Upper lobe of left lung (tissue), 6 donors: ENCODE measurements at regions not wholly inside any gene's neighbourhood (a gene's known extent, or its start where the extent isn't known, plus 50 kb on each side); places are given as distances from the start of the nearest gene placed in this dataset.

Experiments
- ATAC-seq, 2 donors: fragments of 200-7000 bp; cut with Tn5 transposase; one replicate each; pipeline ENCODE4 v1.9.1; 2022; ENCODE audit warnings: mild to moderate bottlenecking in 2 of 2, moderate library complexity in 2 of 2; ENCODE audit not compliant: low FRiP score in 2 of 2
- DNase-seq, 2 donors: peaks; one replicate each; pipeline ENCODE4 v3.0.0-alpha.2; 2019 to 2020
- H3K27ac ChIP-seq, 4 donors: fragments of 200-600 bp; sonication (generic); one replicate each; pipeline ENCODE4 v1.5.1; 2016 to 2019
- H3K27me3 ChIP-seq, 4 donors: fragments of 200-600 bp; sonication (generic); one replicate each; pipeline ENCODE4 v1.5.1; 2017 to 2019
- H3K36me3 ChIP-seq, 4 donors: fragments of 200-600 bp; sonication (generic); one replicate each; pipeline ENCODE4 v1.5.1; 2016 to 2019
- H3K4me1 ChIP-seq, 4 donors: fragments of 200-600 bp; sonication (generic); one replicate each; pipeline ENCODE4 v1.5.1; 2018 to 2019
- H3K4me3 ChIP-seq, 4 donors: fragments of 200-600 bp; sonication (generic); one replicate each; pipeline ENCODE4 v1.5.1; 2017 to 2019; ENCODE audit warnings: mild to moderate bottlenecking in 2 of 4, moderate library complexity in 1 of 4
- H3K9me3 ChIP-seq, 4 donors: fragments of 200-600 bp; sonication (generic); one replicate each; pipeline ENCODE4 v1.5.1; 2018 to 2019
- CTCF ChIP-seq, 6 experiments: fragments of 450-650 bp in 4 of 6; fragments of 200-600 bp in 2 of 6; sonication (generic) in 2 of 6; IDR thresholded peaks; one replicate each; pipeline ENCODE4 v1.5.1; 2016 to 2019; ENCODE audit warnings: antibody characterized with exemption in 6 of 6
- EP300 ChIP-seq, 4 donors: sonication (generic); formaldehyde crosslinking; IDR thresholded peaks; one replicate each; pipeline ENCODE4 v1.5.1; 2017; ENCODE audit warnings: antibody characterized with exemption in 4 of 4, control low read depth in 2 of 4
- POLR2A ChIP-seq, 4 donors: fragments of 450-650 bp; IDR thresholded peaks; one replicate each; pipeline ENCODE4 v1.5.1; 2016 to 2017; ENCODE audit warnings: antibody characterized with exemption in 4 of 4, mild to moderate bottlenecking in 2 of 4
- POLR2AphosphoS5 ChIP-seq, 2 donors: sonication (generic); formaldehyde crosslinking; IDR thresholded peaks; one replicate each; pipeline ENCODE4 v1.5.1; 2017; ENCODE audit warnings: antibody characterized with exemption in 2 of 2
- WGBS, 2 donors: methylation state at CpG; one replicate each; pipeline ENCODE4 v1.1.5; 2017 to 2018; 5-methylcytosine and 5-hydroxymethylcytosine counted together
- donor health status: DM: no; HTN: no; CAD: no; lungs with moderate emphysema.
- donor health status: DM: no; HTN: yes; CAD: no; lungs with severe emphysema.

GRCh38 chr12:124205405-124205804 is 89.5 kb upstream of the RFLNA start:
- no peak for ATAC-seq
- Histone ChIP-seq H3K9me3 (peaks cover 0 to 8% (median 5%) of the 10 kb centered on the region in 4 donors), H3K27me3 (no peaks in the 10 kb centered on the region), H3K36me3 (no peaks in the 10 kb centered on the region), H3K4me3 (no peak overlapping the region), H3K4me1 (no peaks in the 10 kb centered on the region), H3K27ac (no peak overlapping the region)
- 92 to 96% methylated on average over 2 of the region's 2 CpGs for WGBS, 2 donors
- TF ChIP-seq POLR2AphosphoS5 (IDR thresholded peaks at IDR 0.05) (no peak), CTCF (IDR thresholded peaks at IDR 0.05) (no peak), POLR2A (IDR thresholded peaks at IDR 0.05) (no peak), EP300 (IDR thresholded peaks at IDR 0.05) (no peak)
- no peak for DNase-seq

GRCh38 chr12:124207049-124207448 is 87.8 kb upstream of the RFLNA start:
- no peak for DNase-seq
- peaks cover 0 to 8% (median 4%) of the 10 kb centered on the region in 4 donors for H3K9me3 ChIP-seq
- no peak for ATAC-seq
- TF ChIP-seq POLR2A (IDR thresholded peaks at IDR 0.05) (no peak), CTCF (IDR thresholded peaks at IDR 0.05) (no peak), POLR2AphosphoS5 (IDR thresholded peaks at IDR 0.05) (no peak), EP300 (IDR thresholded peaks at IDR 0.05) (no peak)
- H3K36me3 ChIP-seq = no peaks in the 10 kb centered on the region
- H3K4me1 ChIP-seq = no peaks in the 10 kb centered on the region
- H3K27me3 ChIP-seq = no peaks in the 10 kb centered on the region
- WGBS, 2 donors = 78 to 88% methylated on average over 1 of the region's 1 CpG
- no peak overlapping the region for H3K4me3 ChIP-seq
- H3K27ac ChIP-seq = no peak overlapping the region

GRCh38 chr12:124207617-124208016 is 87.3 kb upstream of the RFLNA start:
- DNase-seq = no peak
- 76 to 79% methylated on average over 15 of the region's 15 CpGs for WGBS, 2 donors
- TF ChIP-seq POLR2A (IDR thresholded peaks at IDR 0.05) (no peak), EP300 (IDR thresholded peaks at IDR 0.05) (no peak), POLR2AphosphoS5 (IDR thresholded peaks at IDR 0.05) (no peak), CTCF (IDR thresholded peaks at IDR 0.05) (no peak)

GRCh38 chr12:124208489-124208888 is 86.4 kb upstream of the RFLNA start:
- peak in 1 of 2 donors; percentile 50 for DNase-seq
- no peak for ATAC-seq
- no peaks in the 10 kb centered on the region for H3K27me3 ChIP-seq
- no peaks in the 10 kb centered on the region for H3K36me3 ChIP-seq
- peaks cover 0 to 8% (median 4%) of the 10 kb centered on the region in 4 donors for H3K9me3 ChIP-seq
- WGBS, 2 donors = 85 to 88% methylated on average over 15 of the region's 15 CpGs
- H3K4me1 ChIP-seq = no peaks in the 10 kb centered on the region
- H3K27ac ChIP-seq = no peak overlapping the region
- TF ChIP-seq POLR2A (IDR thresholded peaks at IDR 0.05) = no peak
- no peak for TF ChIP-seq POLR2AphosphoS5 (IDR thresholded peaks at IDR 0.05)
- TF ChIP-seq CTCF (IDR thresholded peaks at IDR 0.05) = no peak
- no peak for TF ChIP-seq EP300 (IDR thresholded peaks at IDR 0.05)
- H3K4me3 ChIP-seq = no peak overlapping the region

More at GRCh38 chr12:124207617-124208016, 87.3 kb upstream of the RFLNA start:
- peaks cover 0 to 8% (median 4%) of the 10 kb centered on the region in 4 donors for H3K9me3 ChIP-seq
- ATAC-seq = no peak
- H3K27ac ChIP-seq = no peak overlapping the region
- H3K4me3 ChIP-seq = no peak overlapping the region
- no peaks in the 10 kb centered on the region for H3K27me3 ChIP-seq
- no peaks in the 10 kb centered on the region for H3K4me1 ChIP-seq
- no peaks in the 10 kb centered on the region for H3K36me3 ChIP-seq

GRCh38 chr12:124210991-124211577 is 83.8 kb upstream of the RFLNA start:
- 88 to 93% methylated on average over 4 of the region's 4 CpGs for WGBS, 2 donors
- no peak for DNase-seq
- Histone ChIP-seq H3K27me3 (no peaks in the 10 kb centered on the region), H3K9me3 (peaks cover 4 to 16% (median 12%) of the 10 kb centered on the region in 4 donors), H3K27ac (no peak overlapping the region), H3K4me1 (no peaks in the 10 kb centered on the region), H3K4me3 (no peak overlapping the region), H3K36me3 (no peaks in the 10 kb centered on the region)
- ATAC-seq = no peak
- TF ChIP-seq CTCF (IDR thresholded peaks at IDR 0.05) = no peak
- no peak for TF ChIP-seq POLR2A (IDR thresholded peaks at IDR 0.05)
- TF ChIP-seq POLR2AphosphoS5 (IDR thresholded peaks at IDR 0.05) = no peak
- TF ChIP-seq EP300 (IDR thresholded peaks at IDR 0.05) = no peak
